ENCODE measurements at regions not wholly inside any gene's neighbourhood (a gene's known extent, or its start where the extent isn't known, plus 50 kb on each side); places are given as distances from the start of the nearest gene placed in this dataset.
"Not testable (repeated sequence)": the region's sequence is repeated elsewhere in the genome, so short reads cannot be mapped to it uniquely, and the experiment has no call there.

DNA sequence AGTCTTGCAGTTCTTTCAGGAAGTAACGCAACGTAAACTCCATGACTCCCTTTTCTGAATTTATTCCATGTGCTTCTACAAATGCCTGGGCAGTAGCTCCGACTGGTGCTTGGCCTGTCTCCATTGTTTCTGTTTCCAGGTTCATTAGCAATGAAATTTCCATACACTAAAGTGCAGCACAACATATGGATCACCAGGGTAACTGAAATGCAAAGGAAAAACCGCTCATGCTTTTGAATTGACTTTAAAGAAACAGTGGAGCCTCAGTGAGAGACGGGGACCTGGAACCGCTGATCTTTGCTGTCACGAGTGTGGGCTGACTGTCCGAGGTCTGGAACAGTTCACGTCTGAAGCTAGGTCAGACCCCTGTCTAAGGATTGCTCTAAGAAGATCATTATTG, 126.5 kb upstream of the IGFBP3 start:
- no peak for DNase-seq (ENCODE audit: low read depth, low spot score)

DNA sequence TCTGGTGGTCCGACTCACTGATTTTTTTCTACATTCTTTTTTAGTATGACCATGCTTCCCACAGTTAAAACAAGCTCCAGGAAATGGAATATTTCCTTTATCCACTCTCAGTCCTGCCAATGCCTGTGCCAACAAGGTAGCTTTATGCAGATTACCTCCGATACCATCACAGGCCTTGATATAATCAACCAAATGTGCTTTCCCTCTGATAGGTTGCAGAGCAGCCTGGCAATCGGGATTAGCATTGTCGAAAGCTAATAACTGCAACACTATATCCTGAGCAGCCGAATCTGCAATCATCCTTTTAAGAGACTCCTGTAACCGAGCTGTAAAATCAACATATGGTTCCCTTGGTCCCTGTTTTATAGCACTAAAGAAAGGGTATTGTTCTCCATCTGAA, 122.3 kb upstream of the IGFBP3 start:
- DNase-seq (ENCODE audit: low read depth, low spot score), result not testable (repeated sequence)

DNA sequence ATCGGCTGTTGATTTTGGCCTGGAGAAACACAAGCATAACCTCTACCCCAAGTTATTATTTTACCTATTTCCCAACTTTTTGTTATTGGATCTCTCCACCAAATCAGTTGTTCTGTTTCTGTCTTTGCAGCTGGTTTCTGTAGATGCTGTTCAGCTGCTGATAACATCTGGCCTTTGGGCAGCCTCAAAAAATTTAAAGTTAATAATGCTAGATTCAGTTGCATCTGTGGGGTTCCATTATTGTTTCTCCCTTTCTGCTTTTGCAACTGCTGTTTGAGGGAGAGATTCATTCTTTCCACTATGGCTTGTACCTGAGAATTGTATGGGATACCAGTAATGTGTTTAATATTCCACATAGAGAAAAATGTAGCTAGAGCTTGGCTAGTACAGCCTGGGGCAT, 118.7 kb upstream of the IGFBP3 start:
- not testable (repeated sequence) for DNase-seq (ENCODE audit: low read depth, low spot score)

DNA sequence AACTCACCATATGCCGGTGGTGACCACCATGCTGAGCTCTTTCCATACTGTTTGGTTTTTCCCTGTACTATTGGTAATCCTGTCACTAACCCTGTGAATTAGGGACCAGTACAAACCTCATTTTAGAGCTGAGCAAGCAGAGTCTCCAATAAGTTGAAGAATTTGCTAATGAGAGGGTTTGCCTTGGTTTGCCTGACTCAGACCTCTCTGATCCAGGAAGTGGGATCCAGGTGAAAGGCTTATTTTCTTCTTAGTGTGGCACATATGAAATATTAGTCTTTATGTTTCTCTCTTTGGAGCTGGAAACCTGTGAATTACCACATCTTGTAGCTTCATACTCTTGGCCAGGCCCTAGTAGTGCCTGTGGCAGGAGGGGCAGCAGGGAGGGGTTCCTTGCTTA, 114.1 kb upstream of the IGFBP3 start:
- DNase-seq (ENCODE audit: low read depth, low spot score), result no peak

DNA sequence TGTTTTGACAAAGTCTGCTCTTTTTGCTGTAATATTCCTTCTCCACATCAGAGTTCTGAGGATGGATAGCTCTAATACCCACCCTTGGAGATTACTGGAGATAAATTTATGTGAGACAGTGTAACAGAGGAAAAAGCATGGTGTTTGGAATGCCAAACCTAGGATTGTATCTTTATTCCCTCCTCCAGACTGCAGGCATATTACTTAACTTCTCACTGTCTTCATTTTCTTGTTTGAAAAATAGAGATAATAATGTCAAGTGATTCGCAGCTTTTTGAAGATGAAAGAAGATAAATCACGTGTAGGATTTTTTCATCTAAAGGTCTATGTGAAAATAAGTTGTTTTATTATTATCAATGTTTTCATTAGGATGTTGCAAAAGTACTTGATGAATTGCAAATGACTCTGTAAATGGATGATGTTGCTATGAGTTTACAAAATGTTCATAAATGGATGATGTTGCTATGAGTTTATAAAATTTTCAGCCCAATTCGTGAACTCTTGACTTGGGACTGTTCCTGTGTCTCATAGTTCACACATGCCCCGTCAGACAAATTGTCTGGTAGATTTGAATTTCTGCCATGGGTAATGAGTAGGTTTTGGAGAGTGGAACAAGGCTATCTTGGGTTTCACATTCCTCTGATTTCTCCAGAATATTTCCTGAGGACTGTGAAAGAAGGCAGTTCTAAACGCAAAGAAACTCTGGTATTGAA, 113.1 kb upstream of the IGFBP3 start:
- DNase-seq (ENCODE audit: low read depth, low spot score), result no peak

DNA sequence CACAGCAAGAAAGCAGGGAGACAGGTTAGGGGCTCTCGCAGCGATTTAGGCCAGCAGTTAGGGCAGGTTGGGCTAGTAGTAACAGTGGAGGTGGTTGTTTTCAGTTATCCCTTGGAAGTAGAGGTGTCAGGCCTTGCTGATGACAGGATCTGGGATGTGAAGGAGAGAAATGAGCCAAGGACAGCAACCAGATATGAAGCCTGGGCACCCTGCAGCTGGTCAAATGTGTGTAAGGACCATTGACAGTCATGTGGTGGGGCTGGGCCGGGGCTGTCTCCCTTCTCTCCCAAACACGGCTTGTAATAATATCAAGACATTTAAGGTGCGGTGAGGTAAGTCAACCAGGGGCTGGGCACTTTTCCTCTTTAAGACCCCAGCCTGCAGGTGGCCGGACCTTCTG, 112.5 kb upstream of the IGFBP3 start:
- no peak for DNase-seq (ENCODE audit: low read depth, low spot score)

DNA sequence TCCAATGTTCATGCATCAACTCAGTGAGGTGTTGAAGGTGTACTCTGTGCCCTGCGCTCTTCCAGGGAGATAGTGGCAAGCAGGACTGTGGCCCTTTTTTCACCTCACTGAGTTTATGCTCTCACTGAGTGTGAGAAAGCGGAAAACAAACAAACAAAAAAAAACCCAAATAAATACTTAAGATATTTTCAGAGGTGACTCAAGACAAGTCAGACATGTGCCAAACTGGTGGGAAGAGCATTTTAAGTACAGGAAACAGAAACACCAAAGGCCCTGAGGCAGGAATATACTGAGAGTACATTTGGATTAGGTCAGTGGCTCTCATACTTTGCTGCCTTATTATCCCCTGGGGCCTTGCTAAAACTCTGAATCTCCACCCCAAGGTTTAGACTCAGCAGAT, 111.9 kb upstream of the IGFBP3 start:
- no peak for DNase-seq (ENCODE audit: low read depth, low spot score)

DNA sequence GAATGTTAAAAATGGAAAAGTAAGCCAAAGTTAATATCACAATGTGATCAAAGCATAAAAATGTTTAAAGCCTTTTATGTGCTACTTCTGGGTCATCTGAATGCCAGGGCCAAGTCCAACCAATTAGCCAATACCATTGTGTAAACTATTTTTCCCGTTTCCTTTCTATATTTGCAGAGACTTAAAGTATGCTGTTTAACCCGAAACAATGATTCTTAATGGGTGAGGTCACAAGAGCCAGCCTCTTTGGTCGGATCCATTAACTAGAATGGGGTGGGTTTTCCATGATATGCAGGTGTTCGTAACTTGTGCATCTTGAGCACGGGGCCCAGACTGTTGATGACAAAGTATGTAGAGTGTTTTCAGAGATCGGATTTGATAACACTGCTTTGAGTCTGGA, 111.3 kb upstream of the IGFBP3 start:
- DNase-seq (ENCODE audit: low read depth, low spot score), result no peak

DNA sequence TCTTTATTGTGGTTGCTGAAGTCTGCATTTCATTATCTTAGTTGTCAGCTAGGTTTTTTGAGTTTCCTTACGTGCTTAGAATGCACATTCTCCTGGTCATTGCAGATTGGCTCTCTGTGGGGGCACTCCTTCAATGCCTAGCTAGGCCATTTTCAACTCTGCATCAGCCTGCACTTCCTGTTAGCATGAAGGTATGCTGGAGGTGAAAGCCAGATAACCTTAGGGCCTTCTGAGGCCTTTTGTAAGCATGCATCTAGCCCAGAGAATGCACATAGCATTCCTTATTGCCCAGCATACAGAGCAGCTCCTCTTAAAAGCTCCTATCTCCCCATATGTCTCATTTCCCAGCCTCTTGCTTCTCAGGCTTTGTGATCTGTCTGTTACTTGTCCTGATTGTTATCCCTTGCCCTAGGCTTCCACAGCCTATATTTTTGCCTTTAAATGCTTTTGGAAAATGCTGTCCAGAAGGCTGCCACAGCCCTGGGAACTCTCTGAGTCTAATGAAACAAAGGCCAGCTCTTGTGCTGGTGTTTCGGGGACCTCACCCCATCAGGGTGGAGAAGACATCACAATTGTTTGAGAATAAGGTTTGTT, 108.1 kb upstream of the IGFBP3 start:
- no peak for DNase-seq (ENCODE audit: low read depth, low spot score)

DNA sequence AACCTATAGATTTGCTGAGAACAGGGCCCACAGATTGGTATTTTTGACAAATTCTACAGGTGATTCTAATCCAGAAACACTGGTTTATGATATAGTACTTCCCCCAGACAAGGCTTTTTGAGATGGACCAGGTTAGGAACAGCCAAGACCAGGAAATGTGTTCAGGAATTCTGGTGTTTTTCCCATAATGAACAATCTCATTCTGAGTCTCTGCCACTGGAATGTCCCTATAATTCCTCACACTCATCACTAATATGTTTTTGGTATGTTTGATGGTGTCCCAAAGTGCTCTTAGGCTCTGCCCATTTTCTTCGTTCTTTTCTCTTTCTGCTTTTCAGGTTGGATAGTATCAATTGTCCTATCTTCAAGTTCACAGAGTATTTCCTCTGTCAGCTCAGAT, 107.2 kb upstream of the IGFBP3 start:
- DNase-seq (ENCODE audit: low read depth, low spot score), result no peak

DNA sequence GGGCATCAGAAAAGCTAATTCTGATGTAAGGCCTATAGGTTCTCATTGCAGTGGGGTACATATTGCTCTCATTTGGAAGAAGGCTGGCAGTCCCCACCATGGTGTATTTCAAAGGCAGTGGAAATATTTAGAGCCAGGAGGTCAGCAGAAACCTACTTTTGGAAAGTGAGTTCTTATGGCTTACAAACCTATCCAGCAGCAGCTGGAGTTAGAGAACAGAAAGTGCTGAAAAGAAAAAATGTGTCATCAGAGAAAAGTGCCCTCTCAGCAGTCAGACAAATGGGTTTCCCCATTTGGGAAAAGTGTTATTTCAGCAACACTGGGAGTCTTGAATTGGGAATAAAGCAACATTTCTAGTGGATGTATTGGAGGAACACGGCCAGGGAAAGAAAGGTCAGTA, 105.7 kb upstream of the IGFBP3 start:
- DNase-seq (ENCODE audit: low read depth, low spot score), result no peak

DNA sequence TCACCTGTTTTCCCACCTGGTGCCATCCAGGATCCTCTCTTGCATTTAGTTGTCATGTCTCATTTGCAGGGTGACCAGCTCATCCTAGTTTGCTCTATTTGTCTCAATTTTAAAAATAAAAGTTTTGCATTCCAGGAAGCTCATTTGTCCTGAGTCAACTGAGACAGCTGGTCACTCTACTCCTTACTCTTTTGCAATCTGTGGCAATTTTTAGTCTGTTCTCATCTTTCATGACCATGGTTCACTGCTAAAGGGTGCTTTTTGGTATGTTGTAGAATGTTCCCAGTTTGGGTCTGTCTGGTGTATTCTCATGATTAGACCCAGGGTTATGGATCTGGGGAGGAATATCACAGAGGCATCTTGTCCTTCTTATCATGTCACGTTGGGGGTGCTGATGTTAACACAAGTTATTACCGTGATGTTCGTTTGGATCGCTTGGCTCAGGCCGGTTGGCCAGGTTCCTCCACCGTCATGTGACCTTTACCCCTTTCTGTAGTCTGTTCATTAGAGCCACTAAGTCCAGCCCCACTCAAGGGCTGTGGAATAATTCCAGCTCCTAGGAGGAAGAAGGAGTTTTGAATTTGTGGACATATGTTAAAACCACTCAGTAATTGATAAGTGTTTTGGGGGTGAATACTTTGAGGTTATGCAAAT, 103.3 kb upstream of the IGFBP3 start:
- no peak for DNase-seq (ENCODE audit: low read depth, low spot score)

DNA sequence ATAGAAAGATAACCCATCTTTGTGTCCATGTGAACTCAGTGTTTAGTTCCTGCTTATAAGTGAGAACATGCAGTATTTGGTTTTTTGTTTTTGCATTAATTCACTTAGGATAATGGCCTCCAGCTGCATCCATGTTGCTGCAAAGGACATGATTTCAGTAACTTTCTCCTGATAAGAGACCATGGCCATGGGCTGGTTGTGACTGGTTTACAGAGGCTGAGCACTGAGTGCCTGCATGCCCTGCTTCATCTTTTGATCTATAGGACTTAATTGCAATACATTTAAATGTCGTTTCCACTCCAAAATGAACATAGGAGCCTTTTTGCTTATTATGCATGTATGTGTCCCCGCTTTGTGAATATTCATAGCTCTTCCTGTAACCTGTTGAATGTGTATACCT, 101.3 kb upstream of the IGFBP3 start:
- no peak for DNase-seq (ENCODE audit: low read depth, low spot score)

DNA sequence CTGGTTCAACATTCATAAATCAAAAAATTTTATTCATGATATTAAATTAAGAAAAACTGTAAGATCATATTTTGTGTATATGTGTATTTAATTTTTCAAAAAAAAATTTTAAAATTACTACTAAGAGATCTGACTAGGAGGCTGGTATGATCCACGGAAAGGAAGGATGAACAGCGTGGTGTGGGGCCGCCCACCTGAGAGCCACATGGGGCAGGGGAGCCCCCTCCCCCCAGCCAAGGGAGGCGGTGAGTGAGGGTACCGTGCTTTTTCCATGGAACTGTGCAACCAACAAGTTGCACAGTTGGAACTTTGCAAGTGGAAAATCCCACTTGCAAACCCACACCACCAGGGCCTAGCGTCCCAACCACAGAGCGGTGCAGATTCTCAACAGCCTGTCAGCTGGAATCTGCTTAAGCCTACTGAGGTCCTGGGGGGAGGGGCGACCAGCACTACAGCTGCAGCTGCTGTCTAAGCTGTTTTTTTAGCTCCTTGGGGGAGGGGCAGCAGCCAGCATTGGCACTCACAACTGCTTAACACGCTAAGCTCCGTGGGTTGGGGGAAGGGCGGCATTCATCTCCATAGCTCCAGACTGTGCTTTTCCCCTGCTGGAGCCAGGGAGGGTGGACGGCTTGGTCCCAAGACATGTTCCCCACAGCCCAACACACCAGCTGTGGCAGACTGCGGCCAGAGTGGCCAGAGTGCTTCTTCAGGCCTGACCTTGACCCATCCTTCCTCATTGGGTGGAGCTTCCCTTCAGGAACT, 94.2 kb upstream of the IGFBP3 start:
- DNase-seq (ENCODE audit: low read depth, low spot score), result no peak

DNA sequence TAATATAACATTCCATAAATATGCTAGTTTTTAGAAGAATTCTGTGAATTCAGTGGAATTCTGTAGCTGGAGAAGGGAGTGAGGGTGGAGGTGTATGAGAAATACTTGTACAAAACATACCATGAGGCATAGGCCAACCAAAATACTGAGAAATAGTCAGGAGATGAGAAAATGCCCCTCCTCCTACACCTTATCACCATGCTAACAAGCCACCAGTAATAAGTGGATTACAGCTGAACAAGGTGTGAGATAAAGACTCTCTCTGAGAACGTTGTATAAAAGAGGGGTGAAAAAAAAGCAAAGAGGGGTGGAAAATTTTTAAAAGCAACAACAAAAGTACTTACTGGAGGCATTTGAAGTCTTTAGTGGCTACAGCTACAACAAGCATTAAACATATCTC, 90.4 kb upstream of the IGFBP3 start:
- no peak for DNase-seq (ENCODE audit: low read depth, low spot score)

DNA sequence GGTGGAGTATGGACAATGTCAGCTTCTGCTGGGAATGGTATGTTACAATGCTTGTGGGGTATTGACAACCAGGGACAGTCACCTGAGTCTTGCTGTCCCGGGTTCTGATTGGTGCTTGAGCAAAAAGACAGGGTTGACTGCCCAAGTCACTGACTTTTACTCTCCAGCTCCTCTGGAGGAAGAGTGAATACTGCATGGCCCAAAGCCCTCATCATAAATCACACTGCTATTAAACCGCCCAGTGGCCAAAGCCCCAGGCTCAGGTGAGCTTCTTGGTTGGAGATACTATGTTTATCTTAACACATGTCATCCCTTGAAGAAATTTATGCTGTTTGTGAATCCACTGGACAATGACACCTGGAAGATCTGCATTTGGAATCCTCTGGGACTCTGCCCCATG, 90.0 kb upstream of the IGFBP3 start:
- DNase-seq (ENCODE audit: low read depth, low spot score), result no peak

DNA sequence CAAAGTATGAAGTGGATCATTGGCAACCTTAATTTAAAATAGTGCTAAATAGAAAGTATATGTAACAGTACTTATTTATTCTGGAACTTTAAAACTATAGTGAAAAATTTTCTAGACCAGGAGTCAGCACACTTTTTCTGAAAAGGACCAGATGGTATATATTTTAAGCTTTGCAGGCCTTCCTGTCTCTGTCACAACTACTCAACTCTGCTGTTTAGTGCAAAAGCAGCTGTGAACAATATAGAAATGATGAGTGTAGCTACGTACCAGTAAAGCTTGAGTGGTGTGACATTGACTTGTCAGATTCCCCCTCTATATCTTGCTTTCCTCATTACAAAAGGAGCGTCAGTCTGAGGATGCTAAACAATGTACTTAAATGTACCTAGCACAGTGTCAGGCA, 88.1 kb upstream of the IGFBP3 start:
- no peak for DNase-seq (ENCODE audit: low read depth, low spot score)

DNA sequence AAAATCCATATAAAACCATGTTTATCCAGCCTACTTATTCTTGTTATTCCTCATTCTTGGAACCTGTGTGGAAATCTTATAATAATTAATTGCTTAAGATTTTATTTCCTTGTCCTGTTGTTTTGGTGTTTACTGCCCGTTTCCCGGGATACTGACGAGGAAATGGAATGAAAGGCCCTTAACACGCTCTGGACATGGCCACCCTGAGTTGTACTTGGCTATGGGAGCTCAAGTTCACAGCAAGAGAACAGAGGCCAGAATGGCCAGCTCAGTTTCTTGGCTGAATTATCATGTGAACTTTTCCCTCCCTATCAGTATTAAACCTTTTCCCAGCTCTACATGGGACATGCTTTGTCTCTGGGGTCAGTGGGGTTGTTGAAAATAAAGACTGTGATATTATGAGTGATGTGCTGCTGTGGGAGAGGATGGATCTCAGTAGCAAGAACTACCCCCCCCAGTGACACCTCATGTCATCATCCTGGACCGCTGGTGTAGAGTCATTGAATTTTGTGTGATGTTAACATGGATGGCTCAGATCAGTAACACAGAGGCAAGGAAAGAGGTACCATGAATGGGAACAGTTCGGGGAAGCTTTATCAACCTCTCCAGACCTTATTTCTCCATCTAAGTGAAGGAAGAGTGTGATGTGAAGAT, 87.0 kb upstream of the IGFBP3 start:
- DNase-seq (ENCODE audit: low read depth, low spot score), result no peak

DNA sequence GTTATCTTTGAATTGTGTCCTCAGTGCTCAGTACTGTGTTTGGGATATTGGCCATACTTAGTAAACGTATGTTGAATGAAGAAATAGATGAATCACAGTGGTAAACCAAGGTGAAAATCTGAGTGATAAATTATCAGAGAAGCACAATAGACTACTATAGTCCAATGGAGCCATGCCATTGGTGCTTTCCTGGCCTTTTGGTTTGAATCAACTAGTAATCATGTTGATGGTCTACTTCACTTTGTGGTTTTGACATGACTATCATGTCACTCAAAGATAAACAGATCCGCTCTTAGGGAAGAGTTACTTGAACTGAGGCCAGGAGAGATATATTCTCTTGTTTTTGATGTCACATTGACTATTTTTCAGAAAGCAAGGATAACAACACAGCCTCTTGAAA, 86.1 kb upstream of the IGFBP3 start:
- no peak for DNase-seq (ENCODE audit: low read depth, low spot score)

DNA sequence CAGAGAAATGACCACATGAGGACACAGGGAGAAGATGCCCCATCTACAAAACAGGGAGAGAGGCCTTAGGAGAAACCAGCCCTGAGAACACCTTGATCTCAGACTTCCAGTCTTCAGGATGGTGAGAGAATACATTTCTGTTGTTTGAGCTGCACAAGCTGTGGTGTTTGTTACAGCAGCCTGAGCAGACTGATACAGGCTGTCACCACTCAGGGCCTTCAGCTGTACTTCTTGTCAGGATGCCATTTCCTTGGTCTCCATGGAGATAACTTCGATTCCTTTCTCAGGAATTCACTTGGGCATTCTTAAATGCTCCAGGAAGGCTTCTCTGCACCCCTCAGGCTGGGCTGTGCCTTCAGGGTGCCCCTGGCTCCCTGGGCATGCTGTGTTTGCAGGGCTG, 85.7 kb upstream of the IGFBP3 start:
- DNase-seq (ENCODE audit: low read depth, low spot score), result no peak

DNA sequence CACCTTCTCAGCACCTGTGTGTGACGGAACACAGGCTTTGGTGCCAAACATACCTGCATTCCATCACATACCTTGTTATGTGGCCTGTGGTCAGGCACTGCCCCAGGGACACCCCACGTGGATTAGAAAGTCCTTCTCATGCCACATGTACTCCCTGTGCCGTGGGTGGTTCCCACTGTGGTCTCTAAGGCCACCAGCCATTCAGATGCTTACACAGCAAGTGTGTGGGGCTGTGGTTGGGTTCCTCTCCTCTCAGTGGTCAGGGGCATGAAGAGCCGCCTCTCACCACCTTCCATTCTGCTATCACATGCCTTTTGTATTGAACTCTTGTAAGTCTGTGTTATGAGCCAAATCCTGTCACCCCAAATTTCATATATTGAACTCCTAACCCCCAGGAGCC, 85.1 kb upstream of the IGFBP3 start:
- no peak for DNase-seq (ENCODE audit: low read depth, low spot score)

DNA sequence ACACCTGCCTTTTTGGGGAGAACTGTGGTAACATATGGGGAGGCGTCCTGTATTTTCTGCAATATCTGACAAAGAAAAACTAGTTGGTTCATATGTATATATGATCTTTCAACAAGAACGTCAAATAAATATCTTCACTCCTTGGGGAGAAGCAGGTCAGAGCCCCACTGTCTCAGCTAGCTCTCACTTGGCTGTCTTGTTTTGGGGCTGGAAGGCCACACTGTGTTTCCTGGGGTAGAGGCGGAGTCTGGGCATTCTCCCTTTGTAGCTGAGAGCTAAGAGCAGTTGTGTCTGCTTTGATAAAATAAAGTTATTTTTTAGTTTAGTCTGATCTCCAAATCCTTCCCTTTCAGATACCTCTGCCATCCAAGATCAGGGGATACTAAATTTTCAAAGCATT, 83.9 kb upstream of the IGFBP3 start:
- DNase-seq (ENCODE audit: low read depth, low spot score), result no peak

Data from pulmonary artery endothelial cell (primary cell).